GM21717 (cell line): ENCODE measurements at regions not wholly inside any gene's neighbourhood (a gene's known extent, or its start where the extent isn't known, plus 50 kb on each side); places are given as distances from the start of the nearest gene placed in this dataset.
"Not testable (repeated sequence)": the region's sequence is repeated elsewhere in the genome, so short reads cannot be mapped to it uniquely, and the experiment has no call there.

ENCODE experiments used
- ATAC-seq: cut with Tn5 transposase; IDR thresholded peaks from one replicate; pipeline ENCODE4 v1.9.1; 2021; ENCODE audit warnings: mild to moderate bottlenecking, moderate library complexity; ENCODE audit not compliant: unreplicated experiment

DNA sequence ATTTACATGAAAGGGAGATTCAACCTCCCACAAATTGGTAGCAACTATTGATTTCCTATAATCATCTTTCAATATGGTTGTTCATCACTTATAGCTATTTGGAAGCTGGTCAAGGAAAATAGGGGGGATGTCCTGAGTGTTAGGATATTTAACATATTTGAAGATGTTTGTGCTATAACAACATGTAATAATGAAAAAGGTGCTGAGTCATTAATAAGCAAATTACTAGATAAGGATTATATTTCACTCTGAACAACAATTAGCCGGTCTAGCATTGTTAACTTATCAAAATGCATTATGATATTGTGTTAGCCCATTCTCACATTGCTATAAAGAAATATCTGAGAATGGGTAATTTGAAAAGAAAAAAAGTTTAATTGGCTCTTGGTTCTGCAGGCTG lies 225.8 kb upstream of the ARPP21 start:
- ATAC-seq = no peak

GRCh38 chr3:35417080-35417479 lies 222.2 kb upstream of the ARPP21 start:
- ATAC-seq = no peak

GRCh38 chr3:35422101-35422500 lies 217.2 kb upstream of the ARPP21 start:
- ATAC-seq = no peak

- no peak for ATAC-seq
These were observed 216.3 kb upstream of the ARPP21 start for GRCh38 chr3:35422836-35423601.

GRCh38 chr3:35426366-35426958 lies 212.9 kb upstream of the ARPP21 start:
- no peak for ATAC-seq

DNA sequence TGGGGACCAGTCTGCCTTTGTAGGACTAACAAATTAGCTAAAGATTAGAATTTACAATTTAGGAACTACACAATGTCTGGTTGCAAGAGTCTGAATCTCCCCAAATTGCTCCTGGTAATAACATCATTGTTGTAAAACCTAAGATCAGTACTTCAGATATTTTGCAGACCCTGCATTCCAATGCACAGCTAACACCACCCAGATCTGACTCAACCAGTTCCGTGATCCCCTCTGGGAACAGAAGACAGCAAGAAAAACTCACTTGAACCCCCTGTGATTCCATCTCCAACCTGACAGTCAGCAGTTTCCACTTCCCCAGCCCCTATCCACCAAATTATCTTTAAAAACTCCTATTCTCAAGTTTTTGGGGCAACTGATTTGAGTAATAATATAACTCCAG lies 201.9 kb upstream of the ARPP21 start:
- ATAC-seq = no peak

DNA sequence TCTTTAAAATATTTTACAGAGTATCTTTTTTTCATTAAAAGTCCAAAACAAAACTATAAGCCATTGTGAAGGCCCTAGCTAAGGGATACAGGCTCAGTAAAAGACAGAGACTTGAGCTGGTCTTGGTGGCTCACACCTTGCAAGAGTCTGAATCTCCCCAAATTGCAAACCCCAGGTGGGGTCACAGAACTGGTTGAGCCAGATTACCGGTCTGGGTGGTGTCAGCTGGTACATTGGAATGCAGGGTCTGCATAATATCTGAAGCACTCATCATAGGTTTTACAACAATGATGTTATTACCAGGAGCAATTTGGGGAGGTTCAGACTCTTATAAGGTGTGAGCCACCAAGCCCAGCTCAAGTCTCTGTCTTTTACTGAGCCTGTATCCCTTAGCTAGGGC lies 201.2 kb upstream of the ARPP21 start:
- no peak for ATAC-seq

DNA sequence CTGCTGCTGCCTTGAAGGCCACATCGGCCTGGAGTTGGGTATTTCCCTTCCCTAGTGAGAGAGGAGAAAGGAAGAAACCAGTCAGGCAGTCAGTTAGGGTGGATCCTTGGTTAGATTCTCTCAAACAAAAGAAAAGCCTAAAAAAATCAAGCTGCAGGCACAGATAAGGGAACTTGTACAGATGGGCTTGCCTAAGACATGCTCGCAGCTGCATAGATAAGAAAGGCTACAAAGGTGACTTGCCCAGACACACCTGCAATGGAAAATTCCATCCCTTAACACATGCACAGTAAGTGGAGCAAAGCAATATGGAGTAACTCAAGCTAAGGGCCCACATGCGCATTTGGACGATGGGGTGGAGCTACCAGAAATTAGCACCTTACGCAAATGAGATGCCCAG lies 199.7 kb upstream of the ARPP21 start:
- no peak for ATAC-seq

GRCh38 chr3:35440826-35441225 lies 198.5 kb upstream of the ARPP21 start:
- no peak for ATAC-seq

GRCh38 chr3:35446896-35447295 lies 192.4 kb upstream of the ARPP21 start:
- no peak for ATAC-seq

- no peak for ATAC-seq
These were observed 191.2 kb upstream of the ARPP21 start for GRCh38 chr3:35448121-35448520.

GRCh38 chr3:35448681-35449080 lies 190.6 kb upstream of the ARPP21 start:
- no peak for ATAC-seq

GRCh38 chr3:35454819-35455218 lies 184.5 kb upstream of the ARPP21 start:
- not testable (repeated sequence) for ATAC-seq

- ATAC-seq = no peak
These were observed 165.4 kb upstream of the ARPP21 start for GRCh38 chr3:35473956-35474355.

DNA sequence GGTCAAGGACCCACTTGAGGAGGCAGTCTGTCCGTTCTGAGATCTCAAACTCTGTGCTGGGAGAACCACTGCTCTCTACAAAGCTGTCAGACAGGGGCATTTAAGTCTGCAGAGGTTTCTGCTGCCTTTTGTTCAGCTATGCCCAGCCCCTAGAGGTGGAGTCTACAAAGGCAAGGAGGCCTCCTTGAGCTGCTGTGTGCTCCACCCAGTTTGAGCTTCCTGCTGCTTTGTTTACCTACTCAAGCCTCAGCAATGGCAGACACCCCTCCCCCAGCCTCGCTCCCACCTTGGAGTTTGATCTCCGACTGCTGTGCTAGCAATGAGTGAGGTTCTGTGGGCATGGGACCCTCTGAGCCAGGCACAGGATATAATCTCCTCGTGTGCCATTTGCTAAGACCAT lies 156.8 kb upstream of the ARPP21 start:
- not testable (repeated sequence) for ATAC-seq

DNA sequence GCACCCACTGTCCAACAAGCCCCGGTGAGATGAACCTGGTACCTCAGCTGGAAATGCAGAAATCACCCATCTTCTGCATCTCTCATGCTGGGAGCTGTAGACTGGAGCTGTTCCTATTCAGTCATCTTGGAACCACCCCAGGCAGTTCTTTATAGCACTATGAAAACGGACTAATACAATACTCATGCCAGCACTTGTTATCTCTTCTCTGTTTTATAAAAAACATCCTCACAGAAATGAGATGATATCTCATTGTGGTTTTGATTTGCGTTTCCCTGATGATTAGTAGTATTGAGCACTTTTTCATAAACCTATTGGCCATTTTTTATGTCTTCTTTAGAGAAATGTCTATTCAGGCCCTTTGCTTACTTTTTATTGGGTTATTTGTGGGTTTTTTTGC lies 156.2 kb upstream of the ARPP21 start:
- no peak for ATAC-seq

- no peak for ATAC-seq
These were observed 154.3 kb upstream of the ARPP21 start for GRCh38 chr3:35484929-35485530.

- no peak for ATAC-seq
These were observed 153.0 kb upstream of the ARPP21 start for GRCh38 chr3:35486295-35486694.

DNA sequence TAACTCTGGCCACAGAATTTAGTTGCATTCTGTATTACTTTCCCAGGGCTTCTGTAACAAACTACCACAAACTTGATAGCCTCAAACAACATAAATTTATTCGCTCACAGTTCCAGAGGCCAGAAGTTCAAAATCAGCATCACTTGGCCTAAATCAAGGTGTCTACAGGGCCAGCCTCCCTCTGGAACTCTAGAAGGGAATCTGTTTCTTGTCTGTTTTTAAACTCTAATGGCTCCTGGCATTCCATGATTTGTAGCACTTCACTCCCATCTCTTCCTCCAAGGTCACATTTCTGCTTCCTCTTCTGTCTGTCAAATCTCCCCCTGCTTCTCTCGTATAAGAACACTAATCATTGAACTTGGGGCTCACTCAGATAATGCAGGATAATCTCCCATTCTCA lies 151.9 kb upstream of the ARPP21 start:
- no peak for ATAC-seq

- no peak for ATAC-seq
These were observed 150.8 kb upstream of the ARPP21 start for GRCh38 chr3:35488526-35488925.

DNA sequence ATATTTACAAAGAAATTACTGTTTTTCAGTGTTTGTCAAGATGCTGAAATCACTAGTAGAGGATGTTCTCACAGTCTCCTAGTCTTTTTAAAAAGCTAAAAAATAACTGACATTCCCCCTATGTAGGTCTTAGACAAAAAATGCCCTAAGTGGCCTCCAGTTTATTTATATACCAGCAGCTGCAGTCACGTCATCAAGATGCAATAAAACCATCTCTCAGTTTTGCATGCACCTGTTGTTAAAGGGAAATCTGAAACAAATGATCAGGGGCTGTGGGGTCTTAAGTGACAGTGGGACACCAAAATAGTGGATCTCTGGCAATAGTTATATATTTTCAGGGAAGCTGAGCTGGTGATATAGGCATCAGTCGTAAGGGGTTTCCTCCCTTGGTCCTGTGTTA lies 146.5 kb upstream of the ARPP21 start:
- ATAC-seq = no peak

DNA sequence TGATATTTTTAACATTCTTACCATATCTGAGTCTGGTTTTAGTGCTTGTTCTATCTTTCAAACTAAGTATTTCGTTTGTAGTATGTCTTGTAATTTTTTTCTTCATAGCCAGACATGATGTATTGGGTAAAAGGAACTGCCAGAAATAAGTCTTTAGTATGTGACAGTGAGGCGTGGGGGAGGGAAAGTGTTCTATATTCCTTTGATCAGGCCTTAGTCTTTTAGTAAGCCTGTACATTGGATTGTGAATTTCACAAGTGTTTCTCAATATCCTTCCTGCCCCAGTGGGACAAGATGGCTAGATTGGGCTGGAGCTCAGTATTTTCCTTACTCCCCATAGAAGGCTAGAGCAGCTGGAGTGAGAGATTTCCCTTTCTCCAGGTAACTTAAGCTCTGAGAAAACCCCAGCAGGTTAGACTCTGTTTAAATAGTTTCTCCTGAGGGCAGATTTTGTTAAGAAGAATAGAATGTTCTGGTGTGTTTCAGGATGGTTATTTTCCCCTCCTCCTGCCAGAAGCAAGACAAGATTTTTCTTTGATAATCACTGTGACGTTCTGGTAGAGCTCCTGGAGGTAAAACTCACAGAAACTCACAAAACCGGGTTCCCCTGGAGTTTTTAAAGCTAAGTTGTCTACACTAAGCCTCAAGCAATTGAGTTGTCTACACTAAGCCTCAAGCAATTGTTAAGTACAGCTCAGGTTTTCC lies 140.7 kb upstream of the ARPP21 start:
- ATAC-seq = no peak
